GM12891 (cell line): ENCODE measurements at regions not wholly inside any gene's neighbourhood (a gene's known extent, or its start where the extent isn't known, plus 50 kb on each side); places are given as distances from the start of the nearest gene placed in this dataset.

Experiments
- DNase-seq: peaks from one replicate; pipeline ENCODE4 v3.0.0; 2011; ENCODE audit warnings: low spot score; ENCODE audit not compliant: insufficient read length
- FAIRE-seq: peaks from 2 replicates; lab custom pipeline; 2011; peaks lifted over from hg19 to GRCh38; lab: Jason Lieb, UNC
- PAX5 ChIP-seq: IDR thresholded peaks from 2 replicates; pipeline ENCODE4 v1.6.1; 2011; ENCODE audit warnings: low read length, moderate library complexity, mild to moderate bottlenecking; ENCODE audit not compliant: insufficient read depth, severe bottlenecking
- POLR2A ChIP-seq: IDR thresholded peaks from 2 replicates; pipeline ENCODE4 v1.6.1; 2011; ENCODE audit warnings: low read depth, low read length, control low read depth
- POLR2AphosphoS5 ChIP-seq: IDR thresholded peaks from 2 replicates; pipeline ENCODE4 v1.6.1; 2011; ENCODE audit warnings: low read depth, low read length, control low read depth
- POU2F2 ChIP-seq: IDR thresholded peaks from 2 replicates; pipeline ENCODE4 v1.6.1; 2011; ENCODE audit warnings: low read depth, mild to moderate bottlenecking, control low read depth, low read length, moderate library complexity
- SPI1 ChIP-seq: IDR thresholded peaks from 2 replicates; pipeline ENCODE4 v1.6.1; 2011; ENCODE audit warnings: low read depth, low read length, control low read depth
- TAF1 ChIP-seq: IDR thresholded peaks from 2 replicates; pipeline ENCODE4 v1.6.1; 2011; ENCODE audit warnings: low read depth, low read length, control low read depth

- FAIRE-seq = no peak
- no peak for TF ChIP-seq TAF1
- TF ChIP-seq POLR2AphosphoS5 = no peak
- TF ChIP-seq POLR2A = no peak
- no peak for TF ChIP-seq PAX5
- TF ChIP-seq SPI1 = no peak
- TF ChIP-seq POU2F2 = no peak
- no peak for DNase-seq
Observed at GRCh38 chr16:55101026-55101425, 170.4 kb downstream of the IRX5 start.

GRCh38 chr16:55102077-55102476, 171.4 kb downstream of the IRX5 start:
- FAIRE-seq = no peak
- no peak for DNase-seq
- TF ChIP-seq PAX5 (no peak), POLR2A (no peak), TAF1 (no peak), SPI1 (no peak), POU2F2 (no peak), POLR2AphosphoS5 (no peak)

GRCh38 chr16:55102531-55102930, 171.9 kb downstream of the IRX5 start:
- TF ChIP-seq SPI1 (no peak), POU2F2 (no peak), TAF1 (no peak), POLR2A (no peak)
- no peak for DNase-seq
- FAIRE-seq = no peak

GRCh38 chr16:55107851-55108250, 177.2 kb downstream of the IRX5 start:
- no peak for FAIRE-seq
- no peak for DNase-seq
- no peak for TF ChIP-seq POLR2A
- TF ChIP-seq PAX5 = no peak
- TF ChIP-seq POLR2AphosphoS5 = no peak

- no peak for TF ChIP-seq PAX5
- no peak for TF ChIP-seq TAF1
- TF ChIP-seq POLR2AphosphoS5 = no peak
- no peak for DNase-seq
- no peak for FAIRE-seq
Observed at GRCh38 chr16:55113210-55113609, 182.5 kb downstream of the IRX5 start.

GRCh38 chr16:55115506-55115905, 184.8 kb downstream of the IRX5 start:
- no peak for FAIRE-seq
- TF ChIP-seq POLR2AphosphoS5 (no peak), POLR2A (no peak), SPI1 (no peak), TAF1 (no peak), POU2F2 (no peak), PAX5 (no peak)
- no peak for DNase-seq

- TF ChIP-seq POLR2AphosphoS5 = no peak
- no peak for TF ChIP-seq SPI1
- TF ChIP-seq POU2F2 = no peak
- TF ChIP-seq POLR2A = no peak
- TF ChIP-seq PAX5 = no peak
- no peak for FAIRE-seq
- DNase-seq = no peak
Observed at GRCh38 chr16:55116165-55116920, 185.7 kb downstream of the IRX5 start.

- TF ChIP-seq SPI1 (no peak), PAX5 (no peak), TAF1 (no peak), POLR2AphosphoS5 (no peak), POU2F2 (no peak), POLR2A (no peak)
- DNase-seq (no peak), FAIRE-seq (no peak)
Observed at GRCh38 chr16:55118701-55119260, 188.1 kb downstream of the IRX5 start.

GRCh38 chr16:55120408-55120807, 189.7 kb downstream of the IRX5 start:
- FAIRE-seq (no peak), DNase-seq (no peak)
- TF ChIP-seq POU2F2 (no peak), POLR2AphosphoS5 (no peak), TAF1 (no peak), SPI1 (no peak), POLR2A (no peak), PAX5 (no peak)

- DNase-seq (no peak), FAIRE-seq (no peak)
- TF ChIP-seq POLR2A (no peak), POU2F2 (no peak), POLR2AphosphoS5 (no peak)
Observed at GRCh38 chr16:55120826-55121225, 190.2 kb downstream of the IRX5 start.

- TF ChIP-seq PAX5 (no peak), POLR2AphosphoS5 (no peak), TAF1 (no peak), SPI1 (no peak)
- DNase-seq = no peak
- FAIRE-seq = no peak
Observed at GRCh38 chr16:55123652-55124051, 193.0 kb downstream of the IRX5 start.
